ENCODE measurements at regions not wholly inside any gene's neighbourhood (a gene's known extent, or its start where the extent isn't known, plus 50 kb on each side); places are given as distances from the start of the nearest gene placed in this dataset.

GRCh38 chr11:4190519-4190918, 95.9 kb downstream of the RRM1 start:
- peaks cover 24% of the 10 kb centered on the region for H3K27me3 Mint-ChIP-seq
- H3K4me1 Mint-ChIP-seq: peaks cover 7% of the 10 kb centered on the region
- H3K4me3 Mint-ChIP-seq: no peak overlapping the region
- ATAC-seq (no peak), DNase-seq (no peak)
- H3K36me3 Mint-ChIP-seq (ENCODE audit: low read depth): peaks cover 4% of the 10 kb centered on the region
- H3K9me3 ChIP-seq (ENCODE audit: control insufficient read depth, low read length, poor library complexity, severe bottlenecking): no peaks in the 10 kb centered on the region
- peak overlapping the region; percentile 29 for H3K27ac Mint-ChIP-seq

GRCh38 chr11:4190098-4190497, 95.5 kb downstream of the RRM1 start:
- Mint-ChIP-seq H3K27ac (peak overlapping the region; percentile 29), H3K4me3 (no peak overlapping the region), H3K36me3 (ENCODE audit: low read depth) (peaks cover 4% of the 10 kb centered on the region), H3K4me1 (peaks cover 10% of the 10 kb centered on the region), H3K27me3 (peaks cover 27% of the 10 kb centered on the region)
- ATAC-seq: no peak
- no peak for DNase-seq
- H3K9me3 ChIP-seq (ENCODE audit: control insufficient read depth, low read length, poor library complexity, severe bottlenecking): no peaks in the 10 kb centered on the region
